ENCODE measurements at regions not wholly inside any gene's neighbourhood (a gene's known extent, or its start where the extent isn't known, plus 50 kb on each side); places are given as distances from the start of the nearest gene placed in this dataset.
"Not testable (repeated sequence)": the region's sequence is repeated elsewhere in the genome, so short reads cannot be mapped to it uniquely, and the experiment has no call there.

DNA sequence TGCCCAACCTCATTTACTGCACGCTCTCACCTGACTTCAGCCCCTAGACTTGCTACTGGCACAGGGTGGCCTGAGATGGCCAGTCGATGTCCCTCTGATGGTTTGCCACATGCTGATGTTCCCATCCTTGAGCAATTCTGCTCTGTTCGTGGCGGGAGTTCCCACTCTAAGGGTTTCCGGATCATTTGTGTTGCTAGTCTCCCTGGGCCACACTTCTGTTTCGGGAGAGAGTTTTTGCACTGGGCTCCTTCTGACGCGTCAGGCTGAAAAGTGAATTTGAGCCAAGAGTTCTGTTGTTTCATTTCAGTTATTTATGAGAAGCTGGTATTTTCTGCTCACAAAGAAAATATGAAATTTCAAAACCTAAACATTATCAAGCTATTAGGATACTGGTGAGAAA lies 597.7 kb downstream of the BNC2 start:
- DNase-seq (ENCODE audit: low read depth, low spot score) = no peak

DNA sequence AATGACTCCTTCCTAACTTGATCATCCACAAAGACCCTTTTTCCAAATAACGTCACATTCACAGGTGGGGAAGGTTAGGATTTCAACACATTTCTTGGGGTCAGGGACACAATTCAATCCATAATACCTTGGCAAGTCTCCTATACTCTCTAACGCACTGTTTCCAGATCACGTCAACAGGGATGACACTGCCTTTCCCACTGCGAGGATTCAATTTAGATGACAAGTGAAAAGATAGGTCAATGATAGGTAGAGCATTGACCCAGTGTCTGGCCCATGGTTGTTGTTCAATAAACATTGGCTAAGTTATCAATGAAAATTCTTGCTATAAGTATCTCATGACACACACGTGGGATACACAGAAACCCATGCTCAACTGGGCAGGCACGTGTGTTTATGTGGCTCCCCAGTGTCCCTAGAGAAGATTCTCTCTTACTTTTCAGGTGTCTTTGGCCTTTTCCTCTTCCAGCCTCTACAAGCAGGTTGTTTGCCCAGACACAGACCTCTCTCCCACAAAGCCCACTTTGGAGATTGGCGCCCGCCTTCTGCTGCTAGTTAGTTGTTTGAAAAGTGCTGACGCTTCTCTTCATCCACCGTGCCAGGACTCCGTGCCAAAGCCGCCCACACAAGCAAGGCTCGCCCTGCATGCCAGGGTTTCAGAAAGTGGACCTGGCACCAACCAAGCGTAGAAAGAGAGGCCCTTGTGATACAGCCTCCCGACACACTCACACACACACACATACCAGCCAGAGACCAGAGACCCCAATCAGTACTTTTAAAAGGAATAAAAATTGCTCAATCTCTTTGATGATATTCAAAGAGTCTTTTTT lies 594.5 kb downstream of the BNC2 start:
- DNase-seq (ENCODE audit: low read depth, low spot score) = no peak

GRCh38 chr9:16276866-16277265 lies 593.6 kb downstream of the BNC2 start:
- DNase-seq (ENCODE audit: low read depth, low spot score) = no peak

- no peak for DNase-seq (ENCODE audit: low read depth, low spot score)
Observed at GRCh38 chr9:16277471-16277960, 593.0 kb downstream of the BNC2 start.

DNA sequence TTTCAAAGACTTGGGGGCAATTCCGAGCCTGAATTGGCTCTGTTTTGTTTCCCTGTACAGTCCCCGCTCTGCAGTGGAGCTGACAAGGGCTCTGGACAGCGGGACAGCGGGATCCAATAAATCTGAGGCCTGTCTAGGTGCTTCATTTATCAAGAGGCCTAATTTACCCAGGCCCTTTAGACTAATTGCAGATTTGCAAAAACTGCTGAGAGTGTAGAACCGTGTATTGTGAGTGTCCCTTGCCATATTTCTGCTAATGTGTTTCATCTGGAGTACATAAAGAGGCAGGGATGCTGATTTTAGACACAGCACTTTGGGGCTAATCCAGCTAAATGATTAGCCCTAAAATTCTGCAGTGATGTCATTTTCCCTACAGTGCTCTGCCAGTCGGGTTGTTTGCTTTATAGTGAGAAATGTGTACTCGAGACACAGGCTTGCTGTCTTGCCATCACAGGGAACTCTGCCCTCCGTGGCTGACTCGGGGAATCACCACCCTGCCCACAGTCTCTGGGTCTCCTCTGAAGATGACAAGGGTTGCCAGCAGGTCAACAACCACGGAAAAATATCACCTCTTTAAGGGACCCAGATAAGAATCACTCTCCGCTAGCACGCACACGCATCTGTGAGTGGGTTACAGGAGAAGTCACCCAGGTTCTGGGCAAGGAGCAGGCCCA lies 592.0 kb downstream of the BNC2 start:
- no peak for DNase-seq (ENCODE audit: low read depth, low spot score)

- DNase-seq (ENCODE audit: low read depth, low spot score) = no peak
Observed at GRCh38 chr9:16281707-16282106, 588.8 kb downstream of the BNC2 start.

- no peak for DNase-seq (ENCODE audit: low read depth, low spot score)
Observed at GRCh38 chr9:16282216-16282615, 588.3 kb downstream of the BNC2 start.

DNA sequence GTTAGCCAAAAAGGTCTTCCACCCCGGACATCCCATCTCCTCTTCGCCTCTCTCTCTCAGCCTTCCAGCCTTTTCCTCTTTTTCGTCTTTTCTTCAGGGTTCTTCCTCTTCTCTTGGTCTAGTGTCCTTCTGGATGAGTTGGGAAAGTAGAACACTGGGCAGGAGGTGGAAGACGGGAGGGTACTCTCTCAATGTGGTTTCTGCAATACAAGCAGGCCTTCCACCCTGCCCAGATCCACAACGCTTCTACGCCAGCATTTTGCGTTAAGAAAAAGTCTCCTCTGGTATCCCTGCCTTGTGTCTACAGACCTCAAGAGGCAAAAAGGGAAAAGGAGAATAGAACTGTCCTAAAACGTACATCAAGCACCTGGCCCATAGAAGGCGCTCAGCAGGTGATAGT lies 587.8 kb downstream of the BNC2 start:
- DNase-seq (ENCODE audit: low read depth, low spot score) = no peak

DNA sequence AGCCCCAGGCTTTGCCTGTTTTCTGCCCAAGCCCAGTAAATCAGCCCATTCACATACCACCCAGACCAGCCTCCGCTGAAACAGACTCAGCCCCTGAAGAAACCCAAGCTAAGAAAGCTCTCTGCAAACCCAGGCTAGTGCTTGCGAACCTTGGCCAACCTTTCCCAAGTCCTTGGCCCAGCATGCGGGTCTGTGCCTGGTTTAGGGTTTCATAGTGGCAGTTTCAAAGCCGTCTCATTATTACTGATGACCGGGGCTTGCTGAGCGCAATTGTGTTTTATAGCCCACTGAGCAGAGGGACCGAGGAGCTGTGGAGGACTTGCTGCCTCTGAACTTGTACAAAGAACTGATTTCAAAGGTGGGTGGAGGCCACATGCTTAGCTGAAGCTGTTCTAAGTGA lies 584.3 kb downstream of the BNC2 start:
- no peak for DNase-seq (ENCODE audit: low read depth, low spot score)

GRCh38 chr9:16289639-16290038 lies 580.8 kb downstream of the BNC2 start:
- DNase-seq (ENCODE audit: low read depth, low spot score) = no peak

GRCh38 chr9:16290169-16290568 lies 580.3 kb downstream of the BNC2 start:
- DNase-seq (ENCODE audit: low read depth, low spot score) = no peak

DNA sequence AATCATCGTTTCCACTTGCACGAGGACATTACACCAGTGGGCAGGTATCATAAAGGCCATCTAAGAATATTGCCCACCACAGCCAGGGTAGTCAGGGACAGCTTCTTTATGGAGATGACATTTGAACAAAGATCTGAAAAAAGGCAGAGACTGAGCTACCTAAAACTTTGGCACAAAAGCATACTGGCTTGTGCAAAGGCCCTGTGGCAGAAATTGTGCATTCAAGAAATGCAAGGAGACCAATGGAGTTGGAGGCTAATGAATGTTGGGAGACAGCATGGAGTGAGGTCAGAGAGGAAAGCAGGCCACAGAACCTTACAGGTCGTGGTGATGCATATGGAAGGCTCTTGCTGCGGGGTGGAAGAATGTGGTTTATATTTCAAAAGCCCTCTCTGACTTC lies 578.5 kb downstream of the BNC2 start:
- DNase-seq (ENCODE audit: low read depth, low spot score) = no peak

DNA sequence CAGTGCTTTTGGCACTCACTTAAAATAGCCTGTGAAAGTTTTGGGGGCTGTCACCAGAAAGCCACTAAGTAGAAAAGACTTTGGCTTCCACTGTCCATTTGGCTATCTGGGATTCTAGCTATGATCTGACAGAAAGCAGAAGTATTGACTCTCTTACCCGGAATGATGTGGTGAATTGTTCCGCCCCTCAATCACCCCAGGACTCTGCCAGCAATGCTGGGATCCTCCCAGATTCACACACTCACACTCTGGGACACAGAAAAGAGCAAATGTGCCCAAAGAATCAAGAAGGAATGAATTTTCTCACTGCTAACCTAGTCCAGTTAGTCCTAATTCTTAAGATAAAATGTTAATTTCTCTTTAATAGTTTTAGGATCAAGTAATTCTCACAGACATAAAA lies 576.9 kb downstream of the BNC2 start:
- DNase-seq (ENCODE audit: low read depth, low spot score) = no peak

GRCh38 chr9:16294133-16294770 lies 576.2 kb downstream of the BNC2 start:
- DNase-seq (ENCODE audit: low read depth, low spot score) = no peak

GRCh38 chr9:16294940-16295339 lies 575.5 kb downstream of the BNC2 start:
- not testable (repeated sequence) for DNase-seq (ENCODE audit: low read depth, low spot score)

DNA sequence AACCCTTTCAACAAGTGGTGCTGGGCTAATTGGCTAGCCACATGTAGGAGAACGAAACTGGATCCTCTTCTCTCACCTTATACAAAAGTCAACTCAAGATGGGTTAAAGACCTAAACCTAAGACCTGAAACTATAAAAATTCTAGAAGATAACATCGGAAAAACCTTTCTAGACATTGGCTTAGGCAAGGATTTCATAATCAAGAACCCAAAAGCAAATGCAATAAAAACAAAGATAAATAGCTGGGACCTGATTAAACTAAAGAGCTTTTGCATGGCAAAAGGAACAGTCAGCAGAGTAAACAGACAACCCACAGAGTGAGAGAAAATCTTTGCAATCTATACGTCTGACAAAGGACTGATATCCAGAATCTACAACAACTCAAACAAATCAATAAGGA lies 571.1 kb downstream of the BNC2 start:
- not testable (repeated sequence) for DNase-seq (ENCODE audit: low read depth, low spot score)

DNA sequence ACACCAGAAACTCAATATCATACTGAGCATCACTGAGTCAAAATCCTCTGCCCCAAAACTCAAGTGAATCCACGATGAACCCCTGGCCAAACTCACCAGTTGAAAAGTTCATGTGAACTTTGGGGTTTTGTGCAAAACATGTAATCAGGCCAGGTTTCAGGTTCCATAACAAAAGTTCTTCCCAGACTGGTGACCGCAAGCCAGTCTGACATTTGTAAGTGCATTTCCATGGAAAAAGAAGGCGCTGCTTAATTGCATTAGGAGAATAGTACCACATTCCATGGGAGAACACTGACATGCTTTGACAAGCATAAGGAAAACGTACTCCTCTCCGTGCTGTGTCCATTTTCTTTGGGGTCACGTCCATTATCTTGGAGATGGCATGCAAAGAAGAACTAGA lies 567.0 kb downstream of the BNC2 start:
- DNase-seq (ENCODE audit: low read depth, low spot score) = no peak

- no peak for DNase-seq (ENCODE audit: low read depth, low spot score)
Observed at GRCh38 chr9:16304301-16304700, 566.2 kb downstream of the BNC2 start.

DNA sequence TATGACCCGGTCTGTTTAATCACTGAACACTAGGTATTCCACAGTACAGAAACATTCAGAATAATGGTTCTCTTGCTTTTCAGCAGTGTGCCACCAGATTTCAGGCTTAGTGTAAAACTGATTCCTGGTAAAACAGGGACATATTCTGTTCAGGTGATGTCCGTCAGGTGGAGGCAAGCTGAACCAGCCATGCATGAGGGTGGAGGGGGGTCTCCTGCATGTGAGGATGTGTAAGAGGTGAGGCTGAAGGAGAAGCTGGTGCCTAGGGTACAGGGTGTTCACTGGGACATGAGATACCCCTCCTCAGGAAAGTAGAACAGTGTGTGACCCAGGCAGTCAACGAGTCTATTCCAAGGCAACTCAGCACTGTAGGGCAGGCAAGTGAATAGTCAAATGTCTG lies 563.9 kb downstream of the BNC2 start:
- no peak for DNase-seq (ENCODE audit: low read depth, low spot score)

- no peak for DNase-seq (ENCODE audit: low read depth, low spot score)
Observed at GRCh38 chr9:16307626-16308195, 562.8 kb downstream of the BNC2 start.

- DNase-seq (ENCODE audit: low read depth, low spot score) = no peak
Observed at GRCh38 chr9:16308645-16309044, 561.8 kb downstream of the BNC2 start.

GRCh38 chr9:16309082-16309468 lies 561.4 kb downstream of the BNC2 start:
- no peak for DNase-seq (ENCODE audit: low read depth, low spot score)

Measured in activated naive CD8-positive, alpha-beta T cell treated with anti-CD3 and anti-CD28 coated beads, Interleukin-2, amount 50 U/mL, for 16 hours (primary cell).